Right atrium auricular region (tissue), 2 donors: ENCODE measurements at regions not wholly inside any gene's neighbourhood (a gene's known extent, or its start where the extent isn't known, plus 50 kb on each side); places are given as distances from the start of the nearest gene placed in this dataset.

Experiments
- DNase-seq: peaks from one replicate; pipeline ENCODE4 v3.0.0-alpha.2; 2019; ENCODE audit warnings: low spot score
- H3K27ac ChIP-seq, 2 donors: fragments of 200-600 bp; sonication (generic); 1 replicate in 1 of 2; 2 replicates in 1 of 2; pipeline ENCODE4 v1.5.1; 2016 to 2019
- H3K27me3 ChIP-seq, 2 donors: fragments of 200-600 bp; sonication (generic); one replicate each; pipeline versions ENCODE4 v1.5.1 to v1.6.0; 2017 to 2019
- H3K36me3 ChIP-seq: fragments of 200-600 bp; sonication (generic); one replicate; pipeline ENCODE4 v1.5.1; 2016
- H3K4me1 ChIP-seq, 2 donors: fragments of 200-600 bp; sonication (generic); one replicate each; pipeline versions ENCODE4 v1.5.1 to v1.6.0; 2017 to 2019
- H3K4me3 ChIP-seq, 2 donors: fragments of 200-600 bp; sonication (generic); 1 replicate in 1 of 2; 2 replicates in 1 of 2; pipeline ENCODE4 v1.5.1; 2017 to 2019; ENCODE audit warnings: mild to moderate bottlenecking in 1 of 2, moderate library complexity in 1 of 2
- H3K9me3 ChIP-seq, 2 donors: fragments of 200-600 bp; sonication (generic); one replicate each; pipeline ENCODE4 v1.5.1; 2019
- TF ChIP-seq, protein P1 (sequence below), 2 donors: fragments of 200-600 bp; sonication (generic); IDR thresholded peaks; one replicate each; pipeline ENCODE4 v1.5.1; 2019; ENCODE audit warnings: antibody characterized with exemption in 2 of 2

DNA sequence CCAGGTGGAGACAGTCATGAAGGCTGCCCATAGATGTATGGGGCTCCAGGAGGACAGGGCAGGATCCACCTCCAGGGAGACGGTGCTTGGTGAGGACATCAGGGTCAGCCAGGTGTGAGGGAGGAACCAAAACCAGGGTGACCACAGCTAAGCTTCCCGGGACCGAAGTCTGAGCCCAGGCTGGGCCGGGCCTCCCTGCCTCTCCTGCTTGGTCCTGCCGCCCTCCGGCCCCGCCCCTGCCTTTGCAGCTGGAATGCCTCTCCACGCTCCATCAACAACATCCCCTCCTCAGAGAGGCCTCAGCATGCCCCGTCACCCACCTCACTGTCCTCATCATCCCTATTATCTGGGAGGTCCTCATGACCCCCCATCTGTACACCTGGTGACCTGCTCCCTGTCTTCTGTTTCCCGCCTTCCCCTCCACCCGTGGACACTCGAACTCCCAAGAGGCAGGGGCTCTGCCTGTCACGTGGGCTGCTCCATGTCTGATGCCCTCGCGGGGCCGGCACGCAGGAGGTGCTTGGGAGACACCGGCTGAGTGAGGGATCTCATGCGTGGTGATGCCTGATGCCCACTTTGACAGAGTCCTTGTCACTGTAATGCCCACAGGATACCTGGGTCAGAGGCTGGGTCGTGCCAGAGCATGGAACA, 59.4 kb downstream of the RTL6 start:
- no peaks in the 10 kb centered on the region for H3K36me3 ChIP-seq
- no peak overlapping the region for H3K4me3 ChIP-seq
- no peak overlapping the region for H3K27ac ChIP-seq
- no peaks in the 10 kb centered on the region for H3K27me3 ChIP-seq
- no peaks in the 10 kb centered on the region for H3K9me3 ChIP-seq
- TF ChIP-seq, protein P1, sequence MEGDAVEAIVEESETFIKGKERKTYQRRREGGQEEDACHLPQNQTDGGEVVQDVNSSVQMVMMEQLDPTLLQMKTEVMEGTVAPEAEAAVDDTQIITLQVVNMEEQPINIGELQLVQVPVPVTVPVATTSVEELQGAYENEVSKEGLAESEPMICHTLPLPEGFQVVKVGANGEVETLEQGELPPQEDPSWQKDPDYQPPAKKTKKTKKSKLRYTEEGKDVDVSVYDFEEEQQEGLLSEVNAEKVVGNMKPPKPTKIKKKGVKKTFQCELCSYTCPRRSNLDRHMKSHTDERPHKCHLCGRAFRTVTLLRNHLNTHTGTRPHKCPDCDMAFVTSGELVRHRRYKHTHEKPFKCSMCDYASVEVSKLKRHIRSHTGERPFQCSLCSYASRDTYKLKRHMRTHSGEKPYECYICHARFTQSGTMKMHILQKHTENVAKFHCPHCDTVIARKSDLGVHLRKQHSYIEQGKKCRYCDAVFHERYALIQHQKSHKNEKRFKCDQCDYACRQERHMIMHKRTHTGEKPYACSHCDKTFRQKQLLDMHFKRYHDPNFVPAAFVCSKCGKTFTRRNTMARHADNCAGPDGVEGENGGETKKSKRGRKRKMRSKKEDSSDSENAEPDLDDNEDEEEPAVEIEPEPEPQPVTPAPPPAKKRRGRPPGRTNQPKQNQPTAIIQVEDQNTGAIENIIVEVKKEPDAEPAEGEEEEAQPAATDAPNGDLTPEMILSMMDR (IDR thresholded peaks at IDR 0.05): no peak
- no peak for DNase-seq
- peaks cover 0 to 10% of the 10 kb centered on the region in 2 donors for H3K4me1 ChIP-seq

DNA sequence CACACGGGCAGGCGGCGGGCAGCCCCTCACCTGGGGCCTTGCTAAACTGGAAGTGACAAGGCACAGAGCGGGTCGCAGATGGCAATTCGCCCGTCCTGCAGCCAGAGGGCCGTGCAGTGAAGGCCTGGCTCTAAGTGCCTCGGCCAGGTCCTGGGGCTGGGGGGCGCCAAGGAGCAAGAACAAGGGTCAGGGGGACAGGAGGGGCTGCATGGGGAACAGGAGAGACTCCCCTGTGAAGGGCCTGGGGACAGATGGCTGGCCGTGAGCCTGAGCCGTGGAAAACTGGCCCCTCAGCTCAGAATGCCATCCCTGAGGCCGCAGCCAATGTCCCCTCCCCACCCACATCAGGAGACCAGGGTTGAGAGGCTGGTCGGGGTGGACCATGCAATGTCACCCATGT, 60.0 kb downstream of the RTL6 start:
- Histone ChIP-seq H3K27ac (no peak overlapping the region), H3K4me3 (no peak overlapping the region), H3K27me3 (no peaks in the 10 kb centered on the region), H3K9me3 (no peaks in the 10 kb centered on the region), H3K36me3 (no peaks in the 10 kb centered on the region), H3K4me1 (peaks cover 0 to 4% of the 10 kb centered on the region in 2 donors)
- DNase-seq: no peak
- TF ChIP-seq, protein P1 (IDR thresholded peaks at IDR 0.05): no peak

DNA sequence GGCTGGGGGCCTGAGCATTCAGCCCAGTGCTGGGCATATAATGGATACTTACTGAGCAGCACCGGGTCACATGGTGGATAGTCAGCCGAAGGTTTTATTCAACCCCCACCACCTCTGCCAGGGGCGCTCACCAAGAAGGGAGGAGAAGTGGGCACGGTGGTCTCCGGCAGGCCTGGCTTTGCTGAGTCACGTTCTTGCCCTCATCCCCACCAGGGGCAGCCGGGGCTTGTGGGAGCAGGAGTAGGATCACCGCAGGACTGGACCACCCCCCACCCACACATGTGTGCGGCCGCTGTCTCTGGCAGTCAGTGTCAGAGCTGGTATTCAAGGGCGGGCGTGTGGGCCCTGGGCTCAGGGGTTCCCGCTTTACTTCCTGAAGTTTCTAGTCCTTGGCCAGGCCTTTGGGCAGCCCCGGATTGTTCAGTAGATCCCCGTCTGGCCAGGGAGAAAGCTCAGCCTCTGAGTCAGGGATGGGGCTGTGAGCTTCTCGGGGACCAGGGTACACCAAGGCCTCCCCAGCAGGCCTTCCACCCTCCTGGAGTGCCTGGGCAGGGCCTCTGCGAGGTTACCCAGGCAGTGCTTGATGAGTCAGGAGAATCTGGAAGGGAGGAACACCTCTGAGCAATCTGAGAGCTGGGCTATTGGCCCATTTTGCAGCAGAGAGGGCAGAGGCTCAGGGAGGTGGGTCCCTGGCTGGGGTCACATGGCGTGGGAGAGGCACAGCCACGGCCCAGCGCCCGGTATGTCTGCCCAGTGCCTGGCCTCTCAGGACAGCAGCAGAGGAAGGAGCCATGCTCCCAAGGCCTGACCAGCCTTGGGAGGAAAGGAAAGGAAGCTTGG, 60.6 kb downstream of the RTL6 start:
- no peaks in the 10 kb centered on the region for H3K4me1 ChIP-seq
- no peak for DNase-seq
- TF ChIP-seq, protein P1 (IDR thresholded peaks at IDR 0.05): no peak

DNA sequence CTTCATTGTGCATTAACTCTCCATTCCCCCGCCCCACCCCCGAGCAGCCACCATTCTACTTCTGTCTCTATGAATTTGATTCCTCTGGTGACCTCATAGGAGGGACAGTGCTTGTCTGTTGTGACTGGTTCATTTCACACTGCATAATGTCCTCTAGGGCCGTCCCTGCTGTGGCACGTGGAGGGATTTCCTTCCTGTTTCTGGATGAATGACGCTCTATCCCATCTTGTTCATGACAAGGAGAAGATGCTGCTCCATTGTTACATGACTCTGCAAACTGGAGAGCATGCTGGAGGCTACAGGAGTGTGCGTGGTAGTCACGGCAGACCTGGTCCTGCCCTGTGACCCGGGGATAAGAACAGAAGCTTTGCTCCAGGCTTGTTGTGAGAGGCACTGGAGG, 61.3 kb downstream of the RTL6 start:
- TF ChIP-seq, protein P1 (IDR thresholded peaks at IDR 0.05): no peak
- Histone ChIP-seq H3K4me1 (no peaks in the 10 kb centered on the region), H3K36me3 (no peaks in the 10 kb centered on the region), H3K9me3 (no peaks in the 10 kb centered on the region), H3K4me3 (no peak overlapping the region), H3K27ac (no peak overlapping the region), H3K27me3 (no peaks in the 10 kb centered on the region)
- DNase-seq: no peak

More for the DNA sequence above, 60.6 kb downstream of the RTL6 start:
- Histone ChIP-seq H3K9me3 (no peaks in the 10 kb centered on the region), H3K27ac (no peak overlapping the region), H3K36me3 (no peaks in the 10 kb centered on the region), H3K27me3 (no peaks in the 10 kb centered on the region), H3K4me3 (no peak overlapping the region)

DNA sequence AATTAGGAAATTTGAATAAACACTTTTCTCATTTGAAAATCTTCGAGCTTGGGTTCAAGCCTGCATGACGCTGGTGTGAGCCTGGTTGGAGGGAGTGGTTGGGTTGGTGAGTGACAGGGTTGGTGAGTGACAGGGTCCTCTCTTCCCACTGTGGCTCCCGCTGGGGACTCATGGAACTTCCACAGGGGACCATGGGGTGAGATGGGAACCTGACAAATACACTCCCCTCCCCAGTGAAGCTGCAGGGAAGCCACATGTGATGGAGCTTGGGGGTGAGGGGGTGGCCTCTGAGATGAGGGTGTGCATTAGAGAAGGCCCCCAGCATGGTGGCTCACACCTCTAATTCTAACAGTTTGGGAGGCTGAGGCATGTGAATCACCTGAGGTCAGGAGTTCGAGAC, 66.8 kb downstream of the RTL6 start:
- TF ChIP-seq, protein P1 (IDR thresholded peaks at IDR 0.05): no peak
- no peaks in the 10 kb centered on the region for H3K4me1 ChIP-seq
- H3K27ac ChIP-seq: no peak overlapping the region
- no peaks in the 10 kb centered on the region for H3K27me3 ChIP-seq
- H3K4me3 ChIP-seq: no peak overlapping the region
- DNase-seq: no peak
- H3K36me3 ChIP-seq: no peaks in the 10 kb centered on the region
- H3K9me3 ChIP-seq: no peaks in the 10 kb centered on the region
